ENCODE measurements at regions not wholly inside any gene's neighbourhood (a gene's known extent, or its start where the extent isn't known, plus 50 kb on each side); places are given as distances from the start of the nearest gene placed in this dataset.

- no peak overlapping the region for H3K4me3 ChIP-seq
- no peaks in the 10 kb centered on the region for H3K9me3 ChIP-seq
- in situ Hi-C loops (cut with MboI; ENCODE audit: low sequenced_read_pairs in 4 of 4) (no loop called here), intact Hi-C loops (cut with DNase I; ENCODE audit: low total_unique reads) (no loop called here)
- no peaks in the 10 kb centered on the region for H3K4me1 ChIP-seq
- TF ChIP-seq CTCF (IDR thresholded peaks at IDR 0.05 in 4 of 5, conservative IDR thresholded peaks at IDR 0.05 in 1 of 5) (no peak), POLR2A (IDR thresholded peaks at IDR 0.05) (no peak)
- DNase-seq (no peak), ATAC-seq (no peak)
- no peak overlapping the region for H3K27ac ChIP-seq
- no peaks in the 10 kb centered on the region for H3K36me3 ChIP-seq
- H3K27me3 ChIP-seq: no peaks in the 10 kb centered on the region
Measured at GRCh38 chr6:137690034-137690433, 177.0 kb upstream of the TNFAIP3 start.

- no peaks in the 10 kb centered on the region for H3K27me3 ChIP-seq
- TF ChIP-seq CTCF (IDR thresholded peaks at IDR 0.05 in 4 of 5, conservative IDR thresholded peaks at IDR 0.05 in 1 of 5): no peak
- no peak for TF ChIP-seq POLR2A (IDR thresholded peaks at IDR 0.05)
- H3K9me3 ChIP-seq: no peaks in the 10 kb centered on the region
- H3K4me3 ChIP-seq: no peak overlapping the region
- ATAC-seq (no peak), DNase-seq (no peak)
- in situ Hi-C loops (cut with MboI; ENCODE audit: low sequenced_read_pairs in 4 of 4) (no loop called here), intact Hi-C loops (cut with DNase I; ENCODE audit: low total_unique reads) (no loop called here)
- H3K4me1 ChIP-seq: no peaks in the 10 kb centered on the region
- H3K27ac ChIP-seq: no peak overlapping the region
- no peaks in the 10 kb centered on the region for H3K36me3 ChIP-seq
Measured at GRCh38 chr6:137690721-137691120, 176.3 kb upstream of the TNFAIP3 start.

GRCh38 chr6:137692308-137692707 lies 174.8 kb upstream of the TNFAIP3 start:
- DNase-seq: no peak
- ATAC-seq: no peak
- TF ChIP-seq POLR2A (IDR thresholded peaks at IDR 0.05) (no peak), CTCF (IDR thresholded peaks at IDR 0.05 in 4 of 5, conservative IDR thresholded peaks at IDR 0.05 in 1 of 5) (no peak)
- H3K4me3 ChIP-seq: no peak overlapping the region
- H3K9me3 ChIP-seq: no peaks in the 10 kb centered on the region
- in situ Hi-C loops (cut with MboI; ENCODE audit: low sequenced_read_pairs in 4 of 4): no loop called here
- H3K4me1 ChIP-seq: peaks cover 0 to 3% of the 10 kb centered on the region in 2 donors
- H3K27ac ChIP-seq: no peak overlapping the region
- intact Hi-C loops (cut with DNase I; ENCODE audit: low total_unique reads): no loop called here
- no peaks in the 10 kb centered on the region for H3K27me3 ChIP-seq
- no peaks in the 10 kb centered on the region for H3K36me3 ChIP-seq

- peaks cover 0 to 3% of the 10 kb centered on the region in 2 donors for H3K4me1 ChIP-seq
- in situ Hi-C loops (cut with MboI; ENCODE audit: low sequenced_read_pairs in 4 of 4): no loop called here
- H3K27ac ChIP-seq: no peak overlapping the region
- no peaks in the 10 kb centered on the region for H3K36me3 ChIP-seq
- intact Hi-C loops (cut with DNase I; ENCODE audit: low total_unique reads): no loop called here
- H3K27me3 ChIP-seq: no peaks in the 10 kb centered on the region
- DNase-seq (no peak), ATAC-seq (no peak)
- H3K4me3 ChIP-seq: no peak overlapping the region
- no peaks in the 10 kb centered on the region for H3K9me3 ChIP-seq
- no peak for TF ChIP-seq POLR2A (IDR thresholded peaks at IDR 0.05)
- no peak for TF ChIP-seq CTCF (IDR thresholded peaks at IDR 0.05 in 4 of 5, conservative IDR thresholded peaks at IDR 0.05 in 1 of 5)
Measured at GRCh38 chr6:137692806-137693205, 174.3 kb upstream of the TNFAIP3 start.

- intact Hi-C loops (cut with DNase I; ENCODE audit: low total_unique reads): no loop called here
- in situ Hi-C loops (cut with MboI; ENCODE audit: low sequenced_read_pairs in 4 of 4): no loop called here
Measured at GRCh38 chr6:137693711-137694110, 173.3 kb upstream of the TNFAIP3 start.

More at GRCh38 chr6:137693711-137694110, 173.3 kb upstream of the TNFAIP3 start:
- H3K27me3 ChIP-seq: no peaks in the 10 kb centered on the region
- H3K4me1 ChIP-seq: peaks cover 0 to 3% of the 10 kb centered on the region in 2 donors
- H3K27ac ChIP-seq: no peak overlapping the region
- TF ChIP-seq POLR2A (IDR thresholded peaks at IDR 0.05) (no peak), CTCF (IDR thresholded peaks at IDR 0.05 in 4 of 5, conservative IDR thresholded peaks at IDR 0.05 in 1 of 5) (no peak)
- DNase-seq (no peak), ATAC-seq (no peak)
- H3K36me3 ChIP-seq: no peaks in the 10 kb centered on the region
- no peak overlapping the region for H3K4me3 ChIP-seq
- H3K9me3 ChIP-seq: no peaks in the 10 kb centered on the region
